ENCODE measurements at regions not wholly inside any gene's neighbourhood (a gene's known extent, or its start where the extent isn't known, plus 50 kb on each side); places are given as distances from the start of the nearest gene placed in this dataset.

GRCh38 chr2:145184741-145185651 lies 665.1 kb upstream of the ZEB2 start:
- Histone ChIP-seq H3K27ac (peak overlapping the region; percentile 43), H3K9me3 (no peaks in the 10 kb centered on the region), H3K4me3 (no peak overlapping the region), H3K4me1 (peaks cover 3% of the 10 kb centered on the region), H3K27me3 (no peaks in the 10 kb centered on the region), H3K36me3 (no peaks in the 10 kb centered on the region)
- WGBS, result 52% methylated on average over 5 of the region's 5 CpGs
- TF ChIP-seq POLR2A (IDR thresholded peaks at IDR 0.05), result no peak
- TF ChIP-seq POLR2AphosphoS5 (IDR thresholded peaks at IDR 0.05), result no peak
- no peak for TF ChIP-seq EP300 (IDR thresholded peaks at IDR 0.05)
- no peak for TF ChIP-seq CTCF (IDR thresholded peaks at IDR 0.05)
- DNase-seq (ENCODE audit: low spot score in 2 of 2), result no peak

- Histone ChIP-seq H3K27ac (no peak overlapping the region), H3K36me3 (no peaks in the 10 kb centered on the region)
- WGBS, result 57% methylated on average over 2 of the region's 2 CpGs
Measured at GRCh38 chr2:145169285-145169684, 649.4 kb upstream of the ZEB2 start.

GRCh38 chr2:145168091-145168490 lies 648.2 kb upstream of the ZEB2 start:
- no peak overlapping the region for H3K4me3 ChIP-seq
- TF ChIP-seq EP300 (IDR thresholded peaks at IDR 0.05), result no peak
- no peaks in the 10 kb centered on the region for H3K4me1 ChIP-seq
- WGBS, result 71% methylated on average over 5 of the region's 5 CpGs
- H3K36me3 ChIP-seq, result no peaks in the 10 kb centered on the region
- no peaks in the 10 kb centered on the region for H3K9me3 ChIP-seq
- no peaks in the 10 kb centered on the region for H3K27me3 ChIP-seq
- no peak for DNase-seq (ENCODE audit: low spot score in 2 of 2)
- no peak overlapping the region for H3K27ac ChIP-seq

More at GRCh38 chr2:145169285-145169684, 649.4 kb upstream of the ZEB2 start:
- TF ChIP-seq EP300 (IDR thresholded peaks at IDR 0.05), result no peak
- H3K9me3 ChIP-seq, result no peaks in the 10 kb centered on the region
- H3K4me1 ChIP-seq, result no peaks in the 10 kb centered on the region
- no peak for DNase-seq (ENCODE audit: low spot score in 2 of 2)
- H3K4me3 ChIP-seq, result no peak overlapping the region
- no peaks in the 10 kb centered on the region for H3K27me3 ChIP-seq

- no peaks in the 10 kb centered on the region for H3K27me3 ChIP-seq
- DNase-seq (ENCODE audit: low spot score in 2 of 2), result no peak
- H3K4me3 ChIP-seq, result no peak overlapping the region
- no peaks in the 10 kb centered on the region for H3K36me3 ChIP-seq
- TF ChIP-seq EP300 (IDR thresholded peaks at IDR 0.05) (no peak), CTCF (IDR thresholded peaks at IDR 0.05) (no peak), POLR2A (IDR thresholded peaks at IDR 0.05) (no peak), POLR2AphosphoS5 (IDR thresholded peaks at IDR 0.05) (no peak)
- no peaks in the 10 kb centered on the region for H3K9me3 ChIP-seq
- H3K4me1 ChIP-seq, result no peaks in the 10 kb centered on the region
- H3K27ac ChIP-seq, result no peak overlapping the region
Measured at GRCh38 chr2:145166731-145167302, 646.9 kb upstream of the ZEB2 start.

GRCh38 chr2:145161656-145162055 lies 641.7 kb upstream of the ZEB2 start:
- WGBS, result 86% methylated on average over 2 of the region's 2 CpGs
- H3K9me3 ChIP-seq, result no peaks in the 10 kb centered on the region
- H3K27me3 ChIP-seq, result no peaks in the 10 kb centered on the region
- no peak overlapping the region for H3K27ac ChIP-seq
- peaks cover 13% of the 10 kb centered on the region for H3K4me1 ChIP-seq
- no peaks in the 10 kb centered on the region for H3K36me3 ChIP-seq
- H3K4me3 ChIP-seq, result no peak overlapping the region
- TF ChIP-seq CTCF (IDR thresholded peaks at IDR 0.05), result no peak
- no peak for TF ChIP-seq POLR2AphosphoS5 (IDR thresholded peaks at IDR 0.05)
- no peak for TF ChIP-seq POLR2A (IDR thresholded peaks at IDR 0.05)
- TF ChIP-seq EP300 (IDR thresholded peaks at IDR 0.05), result no peak
- no peak for DNase-seq (ENCODE audit: low spot score in 2 of 2)

GRCh38 chr2:145160855-145161254 lies 640.9 kb upstream of the ZEB2 start:
- no peaks in the 10 kb centered on the region for H3K36me3 ChIP-seq
- peaks cover 13% of the 10 kb centered on the region for H3K4me1 ChIP-seq
- no peak overlapping the region for H3K4me3 ChIP-seq
- WGBS, result 93% methylated on average over 1 of the region's 1 CpG
- no peak for DNase-seq (ENCODE audit: low spot score in 2 of 2)
- TF ChIP-seq CTCF (IDR thresholded peaks at IDR 0.05) (no peak), POLR2AphosphoS5 (IDR thresholded peaks at IDR 0.05) (no peak), EP300 (IDR thresholded peaks at IDR 0.05) (no peak), POLR2A (IDR thresholded peaks at IDR 0.05) (no peak)
- H3K9me3 ChIP-seq, result no peaks in the 10 kb centered on the region
- H3K27me3 ChIP-seq, result no peaks in the 10 kb centered on the region
- no peak overlapping the region for H3K27ac ChIP-seq

All from suprapubic skin (tissue), 4 donors.